Spleen (tissue), 11 donors: ENCODE measurements at regions not wholly inside any gene's neighbourhood (a gene's known extent, or its start where the extent isn't known, plus 50 kb on each side); places are given as distances from the start of the nearest gene placed in this dataset.

Experiments
- DNase-seq: peaks from one replicate; pipeline ENCODE4 v3.0.0-alpha.2; 2020
- H3K27ac ChIP-seq, 8 donors: fragments of 200-600 bp; sonication (generic) in 7 of 8; 1 replicate in 4 of 8; 2 replicates in 4 of 8; pipeline versions ENCODE4 v1.5.0 to v1.8.0; 2016 to 2021; ENCODE audit warnings: inconsistent platforms in 4 of 8, mild to moderate bottlenecking in 4 of 8, moderate library complexity in 1 of 8
- H3K27me3 ChIP-seq, 7 donors: fragments of 200-600 bp; sonication (generic) in 6 of 7; replicated peaks in 1 of 7; 1 replicate in 4 of 7; 2 replicates in 3 of 7; pipeline versions ENCODE4 v1.5.0 to v1.8.0; 2016 to 2021; ENCODE audit warnings: inconsistent platforms in 3 of 7, mild to moderate bottlenecking in 1 of 7
- H3K36me3 ChIP-seq, 6 donors: fragments of 200-600 bp; sonication (generic) in 5 of 6; 1 replicate in 4 of 6; 2 replicates in 2 of 6; pipeline versions ENCODE4 v1.5.0 to v1.8.0; 2016 to 2021; ENCODE audit warnings: inconsistent platforms in 2 of 6
- H3K4me1 ChIP-seq, 6 donors: fragments of 200-600 bp; sonication (generic) in 5 of 6; 1 replicate in 3 of 6; 2 replicates in 3 of 6; pipeline versions ENCODE4 v1.5.0 to v1.8.0; 2016 to 2021; ENCODE audit warnings: inconsistent platforms in 3 of 6
- H3K4me3 ChIP-seq, 8 donors: fragments of 200-600 bp; sonication (generic) in 7 of 8; 1 replicate in 4 of 8; 2 replicates in 4 of 8; pipeline versions ENCODE4 v1.5.0 to v1.8.0; 2016 to 2021; ENCODE audit warnings: inconsistent platforms in 4 of 8, mild to moderate bottlenecking in 4 of 8, moderate library complexity in 2 of 8
- H3K9me3 ChIP-seq, 8 donors: fragments of 200-600 bp; sonication (generic) in 7 of 8; 1 replicate in 4 of 8; 2 replicates in 4 of 8; pipeline versions ENCODE4 v1.5.0 to v1.8.0; 2016 to 2021; ENCODE audit warnings: inconsistent platforms in 4 of 8
- CTCF ChIP-seq, 11 experiments: fragments of 200-600 bp in 7 of 11; fragments of 450-650 bp in 4 of 11; sonication (generic) in 4 of 11; IDR thresholded peaks in 8 of 11; conservative IDR thresholded peaks in 3 of 11; 1 replicate in 7 of 11; 2 replicates in 4 of 11; pipeline versions ENCODE4 v1.4.0 to v1.8.0; 2016 to 2021; ENCODE audit warnings: antibody characterized with exemption in 11 of 11, inconsistent platforms in 4 of 11, mild to moderate bottlenecking in 1 of 11
- POLR2A ChIP-seq, 3 donors: fragments of 450-650 bp; IDR thresholded peaks; one replicate each; pipeline ENCODE4 v1.5.1; 2017; ENCODE audit warnings: antibody characterized with exemption in 3 of 3, mild to moderate bottlenecking in 1 of 3
- POLR2AphosphoS5 ChIP-seq, 3 donors: sonication (generic); formaldehyde crosslinking; IDR thresholded peaks; one replicate each; pipeline ENCODE4 v1.5.1; 2017; ENCODE audit warnings: antibody characterized with exemption in 3 of 3
- WGBS, 5 donors: extraction: QIAGEN DNeasy Blood & Tissue Kit in 3 of 5; methylation state at CpG; one replicate each; pipeline versions ENCODE4 v1.1.5 to v1.1.7; 2013 to 2018; 5-methylcytosine and 5-hydroxymethylcytosine counted together
- intact Hi-C: fragments of 100-400 bp; cut with DNase I; formaldehyde crosslinking; loops from one replicate; pipeline ENCODE4 v1.15.0; 2023; ENCODE audit warnings: low total_unique reads
- donor health status: healthy with polysubstance abuse.
- donor health status: DM: no; HTN: no; CAD: no; lungs with moderate emphysema.
- donor health status: DM: no; HTN: no; CAD: no.
- donor health status: Bipolar disorder and iron deficiency.
- donor health status: healthy.
- donor health status: DM: no; HTN: no; CAD: no.
- donor health status: DM: yes; HTN: yes; CAD: no.

DNA sequence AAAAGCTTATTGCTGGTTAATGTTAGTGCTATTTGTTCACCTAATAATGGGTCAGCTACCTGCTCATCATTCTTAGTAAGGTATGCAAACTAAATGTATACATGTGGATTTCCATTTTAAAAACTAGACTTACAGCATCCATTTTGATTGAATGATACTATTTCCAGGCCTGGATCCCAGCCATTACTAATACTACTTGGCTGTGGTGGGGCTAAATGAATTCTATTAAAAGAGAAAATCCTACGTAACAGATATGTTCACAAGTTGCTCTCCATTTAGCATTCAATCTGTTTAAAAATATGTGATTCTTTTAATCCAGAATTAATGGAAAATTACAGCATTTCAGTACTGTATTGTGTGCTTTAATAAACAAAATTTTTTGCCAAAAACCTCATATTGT, 169.4 kb upstream of the MIR17HG start:
- Histone ChIP-seq H3K36me3 (no peaks in the 10 kb centered on the region), H3K9me3 (no peaks in the 10 kb centered on the region), H3K27me3 (peaks cover 0 to 19% (median 10%) of the 10 kb centered on the region in 7 donors), H3K4me3 (no peak overlapping the region), H3K4me1 (peaks cover 0 to 6% (median 3%) of the 10 kb centered on the region in 6 donors), H3K27ac (no peak overlapping the region)
- intact Hi-C loops, result no loop called here
- TF ChIP-seq POLR2AphosphoS5 (IDR thresholded peaks at IDR 0.05), result no peak
- no peak for TF ChIP-seq POLR2A (IDR thresholded peaks at IDR 0.05)
- TF ChIP-seq CTCF (IDR thresholded peaks at IDR 0.05 in 8 of 11, conservative IDR thresholded peaks at IDR 0.05 in 3 of 11), result no peak
- no peak for DNase-seq
- 84 to 89% (median 87%) methylated on average over 1 of the region's 1 CpG for WGBS, 5 donors

- no peaks in the 10 kb centered on the region for H3K27me3 ChIP-seq
- WGBS, 5 donors, result 64 to 87% (median 86%) methylated on average over 3 of the region's 3 CpGs
- H3K9me3 ChIP-seq, result no peaks in the 10 kb centered on the region
- H3K36me3 ChIP-seq, result no peaks in the 10 kb centered on the region
- no peak overlapping the region for H3K4me3 ChIP-seq
- intact Hi-C loops, result no loop called here
- H3K27ac ChIP-seq, result no peak overlapping the region
- TF ChIP-seq CTCF (IDR thresholded peaks at IDR 0.05 in 8 of 11, conservative IDR thresholded peaks at IDR 0.05 in 3 of 11), result no peak
- no peak for TF ChIP-seq POLR2AphosphoS5 (IDR thresholded peaks at IDR 0.05)
- no peak for TF ChIP-seq POLR2A (IDR thresholded peaks at IDR 0.05)
- DNase-seq, result no peak
- no peaks in the 10 kb centered on the region for H3K4me1 ChIP-seq
These were observed 165.6 kb upstream of the MIR17HG start for GRCh38 chr13:91181892-91182291.

- H3K4me1 ChIP-seq, result no peaks in the 10 kb centered on the region
- 70 to 77% (median 71%) methylated on average over 6 of the region's 6 CpGs for WGBS, 5 donors
- no peaks in the 10 kb centered on the region for H3K27me3 ChIP-seq
- no peak for TF ChIP-seq POLR2AphosphoS5 (IDR thresholded peaks at IDR 0.05)
- no peak for TF ChIP-seq POLR2A (IDR thresholded peaks at IDR 0.05)
- TF ChIP-seq CTCF (IDR thresholded peaks at IDR 0.05 in 8 of 11, conservative IDR thresholded peaks at IDR 0.05 in 3 of 11), result no peak
- no peak for DNase-seq
- H3K36me3 ChIP-seq, result no peaks in the 10 kb centered on the region
- H3K4me3 ChIP-seq, result no peak overlapping the region
- intact Hi-C loops, result no loop called here
- no peaks in the 10 kb centered on the region for H3K9me3 ChIP-seq
- H3K27ac ChIP-seq, result no peak overlapping the region
These were observed 163.1 kb upstream of the MIR17HG start for GRCh38 chr13:91184244-91184926.

DNA sequence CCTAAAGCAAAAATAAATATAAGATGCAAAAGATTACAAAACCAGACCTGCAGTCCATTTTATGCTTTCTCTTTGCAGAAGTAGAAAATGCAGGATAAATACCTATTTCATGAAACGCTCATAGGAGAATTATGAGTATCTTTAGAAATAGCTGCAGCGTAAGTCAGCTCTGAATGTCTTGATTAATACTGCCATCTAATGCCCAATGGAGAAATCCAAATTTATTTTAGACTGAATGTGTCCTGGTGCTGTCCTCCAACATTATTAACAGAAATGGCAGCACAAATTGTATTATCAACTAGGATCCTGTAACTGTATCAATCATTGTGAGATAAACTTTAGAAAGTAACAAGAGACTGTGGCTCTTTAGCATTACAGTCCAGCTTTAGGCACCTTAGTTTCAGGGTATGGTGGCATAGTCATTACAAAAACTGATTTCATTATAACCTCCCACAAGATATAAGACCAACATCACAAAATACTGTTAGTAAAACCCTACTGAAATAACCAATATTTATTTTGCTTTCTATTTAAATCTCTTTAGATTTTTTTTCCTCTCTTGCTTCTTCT, 162.1 kb upstream of the MIR17HG start:
- Histone ChIP-seq H3K27ac (no peak overlapping the region), H3K4me3 (no peak overlapping the region), H3K27me3 (no peaks in the 10 kb centered on the region), H3K9me3 (no peaks in the 10 kb centered on the region), H3K36me3 (no peaks in the 10 kb centered on the region), H3K4me1 (no peaks in the 10 kb centered on the region)
- no peak for DNase-seq
- intact Hi-C loops, result no loop called here
- TF ChIP-seq POLR2A (IDR thresholded peaks at IDR 0.05) (no peak), CTCF (IDR thresholded peaks at IDR 0.05 in 8 of 11, conservative IDR thresholded peaks at IDR 0.05 in 3 of 11) (no peak)
- 26 to 35% (median 30%) methylated on average over 2 of the region's 2 CpGs for WGBS, 5 donors
